ENCODE measurements at regions not wholly inside any gene's neighbourhood (a gene's known extent, or its start where the extent isn't known, plus 50 kb on each side); places are given as distances from the start of the nearest gene placed in this dataset.

DNA sequence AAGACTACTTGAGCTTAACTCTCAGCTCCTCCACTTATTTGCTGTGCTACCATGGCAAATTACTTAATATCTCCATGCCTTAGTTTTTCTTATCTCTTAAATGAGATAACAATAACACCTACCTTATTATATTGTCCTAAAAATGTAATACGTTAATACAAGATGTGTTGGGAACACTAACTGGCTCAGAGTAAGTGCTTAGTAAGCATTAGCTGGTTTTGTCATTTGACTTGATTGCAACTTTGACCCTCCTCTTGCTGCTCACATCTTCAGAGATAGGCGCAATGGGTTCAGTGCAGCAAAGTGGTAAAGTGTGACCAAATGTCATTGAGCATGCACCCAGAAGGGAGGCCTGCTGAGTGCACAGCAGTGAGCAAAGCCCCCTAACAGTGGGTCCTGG lies 294.5 kb upstream of the CLNK start:
- TF ChIP-seq, protein P1, sequence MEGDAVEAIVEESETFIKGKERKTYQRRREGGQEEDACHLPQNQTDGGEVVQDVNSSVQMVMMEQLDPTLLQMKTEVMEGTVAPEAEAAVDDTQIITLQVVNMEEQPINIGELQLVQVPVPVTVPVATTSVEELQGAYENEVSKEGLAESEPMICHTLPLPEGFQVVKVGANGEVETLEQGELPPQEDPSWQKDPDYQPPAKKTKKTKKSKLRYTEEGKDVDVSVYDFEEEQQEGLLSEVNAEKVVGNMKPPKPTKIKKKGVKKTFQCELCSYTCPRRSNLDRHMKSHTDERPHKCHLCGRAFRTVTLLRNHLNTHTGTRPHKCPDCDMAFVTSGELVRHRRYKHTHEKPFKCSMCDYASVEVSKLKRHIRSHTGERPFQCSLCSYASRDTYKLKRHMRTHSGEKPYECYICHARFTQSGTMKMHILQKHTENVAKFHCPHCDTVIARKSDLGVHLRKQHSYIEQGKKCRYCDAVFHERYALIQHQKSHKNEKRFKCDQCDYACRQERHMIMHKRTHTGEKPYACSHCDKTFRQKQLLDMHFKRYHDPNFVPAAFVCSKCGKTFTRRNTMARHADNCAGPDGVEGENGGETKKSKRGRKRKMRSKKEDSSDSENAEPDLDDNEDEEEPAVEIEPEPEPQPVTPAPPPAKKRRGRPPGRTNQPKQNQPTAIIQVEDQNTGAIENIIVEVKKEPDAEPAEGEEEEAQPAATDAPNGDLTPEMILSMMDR (conservative IDR thresholded peaks at IDR 0.05; ENCODE audit: low read length) = no peak
- TF ChIP-seq EZH2phosphoT487 (IDR thresholded peaks at IDR 0.05; ENCODE audit: borderline replicate concordance, low read depth, low read length) = no peak
